Right ventricle myocardium superior (tissue), 1 donor: ENCODE measurements at regions not wholly inside any gene's neighbourhood (a gene's known extent, or its start where the extent isn't known, plus 50 kb on each side); places are given as distances from the start of the nearest gene placed in this dataset.
A peak's percentile ranks its signal among the peaks of the same experiment; 100 is the strongest.

ENCODE experiments used
- ATAC-seq: fragments of 200-7000 bp; cut with Tn5 transposase; one replicate; pipeline ENCODE4 v1.9.1; 2020; ENCODE audit warnings: mild to moderate bottlenecking; ENCODE audit not compliant: poor library complexity
- DNase-seq: peaks from one replicate; pipeline ENCODE4 v3.0.0-alpha.2; 2020
- intact Hi-C: fragments of 100-400 bp; cut with DNase I; formaldehyde crosslinking; loops from one replicate; pipeline ENCODE4 v1.11.2; 2022
- donor health status: DM: no; HTN: yes; CAD: no; lungs with severe emphysema.

DNA sequence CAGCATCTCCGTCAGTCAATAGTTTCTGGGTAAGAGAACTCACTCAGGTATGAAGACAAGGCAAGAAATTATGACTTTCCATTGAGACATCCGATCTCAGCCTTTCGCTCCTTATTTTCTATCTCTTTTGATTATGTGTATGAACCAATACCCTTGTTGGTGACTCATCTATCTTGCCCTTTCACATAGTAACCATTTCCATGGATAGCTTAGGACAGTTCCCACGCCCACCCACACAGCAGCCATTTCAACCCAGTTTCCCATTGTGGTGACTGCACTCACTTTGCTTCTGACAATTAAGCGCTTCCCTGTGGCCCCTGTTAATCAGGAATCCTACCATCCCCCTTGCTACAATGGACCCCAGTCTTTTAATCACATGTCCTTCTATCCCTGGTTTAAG lies 210.6 kb upstream of the ADGRL2 start:
- DNase-seq, result no peak

DNA sequence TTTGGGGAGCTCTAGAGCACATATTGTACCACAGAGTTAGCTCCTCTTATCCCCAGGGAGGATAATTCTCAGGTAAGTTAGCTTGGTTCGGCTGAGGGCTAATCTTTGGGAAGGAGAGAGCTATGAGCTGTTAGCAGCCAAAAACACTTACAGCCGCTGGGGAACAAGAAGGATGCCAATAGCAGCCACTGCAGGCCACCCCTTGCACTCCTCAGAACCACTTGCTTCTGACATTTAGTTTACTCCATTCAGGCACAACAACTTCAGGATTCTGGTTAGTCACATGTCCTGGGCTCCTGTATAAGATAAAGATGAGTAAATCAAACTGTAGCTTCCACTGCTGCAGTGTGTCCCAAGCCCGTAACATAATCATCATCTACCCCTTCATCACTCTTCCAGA lies 212.6 kb upstream of the ADGRL2 start:
- no peak for ATAC-seq
- intact Hi-C loops, result no loop called here
- DNase-seq, result no peak

More for the DNA sequence above, 210.6 kb upstream of the ADGRL2 start:
- intact Hi-C loops, result no loop called here
- no peak for ATAC-seq

- intact Hi-C loops, result no loop called here
- DNase-seq (no peak), ATAC-seq (no peak)
Measured at GRCh38 chr1:81587426-81587825, 213.3 kb upstream of the ADGRL2 start.

DNA sequence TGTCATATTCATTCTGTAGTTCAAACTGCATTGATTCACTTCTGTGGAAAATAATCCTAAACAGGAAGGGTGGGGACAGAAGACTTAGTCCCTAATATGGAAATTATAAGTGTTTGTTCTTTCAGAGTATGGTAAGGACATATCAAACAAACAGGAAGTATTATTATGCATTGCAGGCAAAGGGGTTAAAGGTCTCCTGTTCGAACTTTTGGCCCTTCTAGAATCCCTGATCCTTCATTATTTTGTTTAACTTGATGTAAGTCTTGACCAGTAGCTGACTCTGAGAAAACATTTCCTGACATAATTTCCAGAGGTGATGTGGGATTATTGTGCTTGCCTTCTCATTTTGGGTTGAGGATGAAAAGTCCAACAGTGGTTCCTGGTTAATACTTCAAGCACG lies 215.4 kb upstream of the ADGRL2 start:
- DNase-seq (no peak), ATAC-seq (no peak)
- intact Hi-C loops, result no loop called here

GRCh38 chr1:81584398-81584797 lies 216.3 kb upstream of the ADGRL2 start:
- no peak for DNase-seq
- no peak for ATAC-seq
- intact Hi-C loops, result no loop called here

GRCh38 chr1:81583878-81584277 lies 216.9 kb upstream of the ADGRL2 start:
- intact Hi-C loops, result no loop called here
- no peak for DNase-seq
- no peak for ATAC-seq

GRCh38 chr1:81582467-81582986 lies 218.2 kb upstream of the ADGRL2 start:
- ATAC-seq (no peak), DNase-seq (no peak)
- intact Hi-C loops, result no loop called here

DNA sequence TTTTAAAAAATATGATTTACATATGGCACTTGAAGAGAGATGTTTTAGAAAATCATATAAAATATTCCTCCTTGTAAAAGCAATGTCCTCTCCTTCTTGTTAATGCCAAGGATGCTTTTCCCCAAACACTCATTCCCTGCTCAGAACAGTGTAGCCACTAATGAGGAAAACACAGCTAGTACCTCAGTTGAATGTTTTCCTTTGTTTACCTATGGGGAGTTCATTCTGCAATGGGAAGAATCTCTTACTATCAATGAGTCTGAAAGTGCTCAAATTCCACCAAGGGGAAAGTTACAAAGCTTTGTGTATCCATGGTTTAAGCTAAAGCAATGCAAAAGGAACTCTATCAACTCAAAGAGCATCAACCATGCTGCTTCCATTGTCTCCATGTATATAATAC lies 221.9 kb upstream of the ADGRL2 start:
- ATAC-seq (no peak), DNase-seq (no peak)
- intact Hi-C loops, result no loop called here

DNA sequence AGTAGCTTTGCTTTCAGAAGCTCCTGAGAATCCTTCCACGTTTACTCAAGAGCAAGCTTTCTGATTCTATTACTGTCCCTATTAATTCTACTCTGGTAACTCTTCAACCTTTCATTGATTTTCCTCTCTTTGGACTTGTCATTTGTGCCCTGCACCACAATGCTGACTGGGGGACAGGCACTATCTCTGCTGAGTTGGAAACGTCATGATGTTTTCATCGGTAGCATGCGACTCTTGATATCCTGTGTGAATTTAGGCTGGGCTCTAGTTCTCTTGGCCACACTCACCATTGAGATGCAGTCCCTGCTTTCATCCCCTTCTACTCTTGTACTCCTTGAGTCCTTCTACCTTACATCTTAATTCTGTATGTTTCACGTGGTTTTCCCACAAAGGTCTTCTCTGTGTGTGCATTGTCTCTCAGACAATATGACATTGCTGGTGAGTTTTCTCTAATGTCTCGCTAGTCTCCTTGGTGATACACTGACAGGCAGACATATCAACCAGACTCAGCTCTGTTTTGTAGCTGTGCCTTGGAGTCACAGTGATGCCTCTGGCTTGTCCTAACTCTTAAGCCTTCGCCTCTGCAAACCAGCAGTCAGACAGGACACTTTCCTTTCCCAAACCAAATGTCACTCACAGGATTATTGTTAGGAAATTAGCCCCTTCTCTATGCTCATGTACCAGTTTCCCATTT lies 223.6 kb upstream of the ADGRL2 start:
- ATAC-seq (peak; percentile 42), DNase-seq (no peak)
- intact Hi-C loops, result no loop called here

DNA sequence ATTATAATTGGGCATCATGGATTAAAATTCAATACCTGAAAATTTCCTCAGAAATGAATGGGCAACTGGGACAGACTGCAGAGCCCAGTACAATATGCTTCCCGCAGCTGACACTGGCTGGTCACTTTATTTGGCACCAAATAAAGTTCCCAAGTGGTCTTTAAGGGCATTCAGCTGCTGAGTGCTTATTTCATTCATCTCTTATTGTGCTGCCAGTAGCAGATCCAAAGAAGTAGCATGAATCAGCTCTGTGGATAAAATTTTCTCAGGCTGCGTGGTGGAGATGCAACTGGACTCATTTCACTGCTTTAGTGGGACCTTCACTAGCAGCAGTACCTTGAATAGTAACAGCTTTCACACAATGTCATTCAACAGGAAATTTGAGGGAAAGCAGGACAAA lies 226.3 kb upstream of the ADGRL2 start:
- intact Hi-C loops, result no loop called here
- peak; percentile 71 for ATAC-seq
- DNase-seq, result no peak

GRCh38 chr1:81573458-81573857 lies 227.3 kb upstream of the ADGRL2 start:
- intact Hi-C loops, result no loop called here
- peak; percentile 36 for ATAC-seq

DNA sequence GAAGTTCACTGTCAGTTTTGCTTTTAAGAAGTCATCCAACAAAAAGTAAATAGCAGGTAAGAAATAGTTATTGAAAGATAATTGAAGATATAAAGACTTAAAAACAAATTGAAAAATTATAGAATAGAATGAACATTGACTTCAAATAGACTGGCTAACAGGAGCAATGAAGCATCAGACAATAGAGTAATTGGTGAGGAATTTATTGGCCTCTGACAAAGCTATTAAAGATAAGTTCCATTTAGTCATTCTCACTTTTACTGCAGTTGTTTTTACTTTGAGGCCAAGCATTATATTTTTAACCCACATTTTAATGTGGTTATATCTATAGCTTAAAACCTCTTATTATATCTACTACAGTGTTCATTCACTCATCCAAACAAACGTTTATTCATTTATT lies 228.8 kb upstream of the ADGRL2 start:
- DNase-seq (no peak), ATAC-seq (no peak)
- intact Hi-C loops, result no loop called here

More at GRCh38 chr1:81573458-81573857, 227.3 kb upstream of the ADGRL2 start:
- DNase-seq, result no peak

GRCh38 chr1:81569761-81570160 lies 231.0 kb upstream of the ADGRL2 start:
- intact Hi-C loops, result no loop called here
- DNase-seq (no peak), ATAC-seq (no peak)

GRCh38 chr1:81563632-81564031 lies 237.1 kb upstream of the ADGRL2 start:
- ATAC-seq (no peak), DNase-seq (no peak)
- intact Hi-C loops, result no loop called here

DNA sequence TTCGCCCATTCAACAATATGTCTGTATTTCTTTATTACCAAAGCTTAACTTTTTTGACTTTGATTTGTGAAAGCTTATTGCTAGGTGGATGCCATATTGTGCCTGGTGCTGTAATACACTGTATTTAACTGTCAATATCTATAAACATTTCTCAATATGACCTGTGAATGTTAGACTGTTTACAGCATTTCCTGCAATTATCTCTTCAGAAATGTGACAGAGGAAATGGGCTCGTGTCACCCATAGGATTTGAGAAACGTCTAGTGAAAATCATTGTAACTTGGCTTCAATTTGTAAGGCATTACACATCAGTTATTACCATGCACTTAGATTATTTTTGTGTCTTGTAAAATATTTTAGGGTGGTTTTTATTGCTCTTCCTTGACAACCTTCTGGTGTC lies 237.8 kb upstream of the ADGRL2 start:
- intact Hi-C loops, result no loop called here
- DNase-seq, result no peak
- ATAC-seq, result no peak

DNA sequence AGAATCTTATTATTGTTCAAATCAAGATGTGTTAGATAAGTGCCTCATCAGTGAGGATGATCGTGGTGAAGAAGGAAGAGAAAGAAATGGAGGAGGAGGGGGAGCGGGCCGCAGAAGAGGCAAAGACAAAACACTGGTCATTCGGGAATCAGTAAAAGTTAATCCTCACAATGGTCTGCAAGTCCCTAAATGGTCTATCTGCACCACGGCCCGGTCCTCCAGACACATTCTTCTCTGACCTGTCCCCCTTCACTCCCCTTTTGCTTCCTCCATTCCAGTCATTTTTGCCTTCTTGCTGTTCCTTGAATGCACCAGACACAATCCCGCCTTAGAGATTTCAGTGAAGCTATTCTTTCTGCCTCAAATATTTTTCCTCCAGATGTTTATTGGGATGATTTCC lies 240.1 kb upstream of the ADGRL2 start:
- DNase-seq, result no peak
- intact Hi-C loops, result no loop called here
- ATAC-seq, result no peak

GRCh38 chr1:81559662-81560350 lies 240.9 kb upstream of the ADGRL2 start:
- ATAC-seq (no peak), DNase-seq (no peak)
- intact Hi-C loops, result no loop called here

GRCh38 chr1:81558291-81559076 lies 242.2 kb upstream of the ADGRL2 start:
- ATAC-seq (no peak), DNase-seq (no peak)
- intact Hi-C loops, result no loop called here

GRCh38 chr1:81556968-81557367 lies 243.8 kb upstream of the ADGRL2 start:
- ATAC-seq, result no peak
- intact Hi-C loops, result no loop called here
- DNase-seq, result no peak

DNA sequence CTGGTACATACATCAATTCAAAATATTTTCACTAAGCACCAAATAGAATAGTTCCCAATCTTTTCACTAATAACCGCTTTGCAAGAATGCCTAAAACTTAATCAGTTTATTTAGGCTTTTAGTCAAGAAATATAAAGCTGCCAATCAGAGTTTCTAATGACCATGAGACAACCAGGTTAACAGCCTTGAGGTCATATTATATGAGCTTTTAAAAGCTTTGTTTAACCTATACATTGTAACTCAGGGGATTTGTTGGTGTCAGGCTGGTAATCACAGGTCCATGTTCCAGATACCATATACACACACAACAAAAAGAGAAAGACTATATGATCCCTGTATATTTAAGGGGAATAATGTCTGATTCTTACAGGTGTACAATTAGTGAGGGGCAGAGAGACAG lies 246.2 kb upstream of the ADGRL2 start:
- DNase-seq, result no peak
- intact Hi-C loops, result no loop called here
- no peak for ATAC-seq
